UCSD-AML1 (cell line): ENCODE measurements at regions not wholly inside any gene's neighbourhood (a gene's known extent, or its start where the extent isn't known, plus 50 kb on each side); places are given as distances from the start of the nearest gene placed in this dataset.

Experiments used
- DNase-seq: peaks from one replicate; lab custom pipeline; 2025; ENCODE audit not compliant: unreplicated experiment; lab: John Stamatoyannopoulos, UW

DNA sequence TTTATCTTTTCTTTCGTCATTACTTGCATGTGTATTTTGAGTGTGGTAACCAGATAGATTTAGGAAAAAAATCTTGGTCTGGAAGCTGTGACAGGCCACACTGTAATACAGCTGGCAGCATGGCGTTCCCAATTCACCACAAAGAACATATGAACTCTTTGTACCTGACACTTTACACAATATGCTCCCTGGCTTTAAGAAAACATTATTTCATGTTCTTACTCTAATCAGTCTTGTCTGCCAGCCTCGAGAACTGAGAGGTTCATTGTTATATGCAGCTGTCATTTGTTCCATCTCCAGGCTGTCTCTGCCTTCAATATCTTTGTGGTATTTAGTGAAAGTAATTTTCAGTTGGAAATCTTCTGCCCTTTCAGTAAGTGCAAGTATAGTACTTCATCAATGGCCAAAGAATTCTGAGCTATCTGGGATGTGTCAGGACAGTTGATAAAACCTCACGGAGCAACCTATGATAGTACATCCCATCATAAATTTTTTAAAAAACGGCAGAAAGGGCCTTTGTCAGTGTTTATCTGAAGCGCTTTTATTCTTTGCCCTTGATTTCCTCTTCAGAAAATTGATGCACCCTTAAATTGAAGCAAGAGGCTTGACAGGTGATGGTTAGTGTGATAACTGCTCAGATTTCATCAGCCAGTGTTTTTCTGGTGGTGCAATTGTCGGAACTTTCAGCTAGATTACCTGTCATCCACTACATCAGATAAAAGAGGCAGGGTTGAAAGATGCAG lies 146.3 kb upstream of the SP8 start:
- no peak for DNase-seq

DNA sequence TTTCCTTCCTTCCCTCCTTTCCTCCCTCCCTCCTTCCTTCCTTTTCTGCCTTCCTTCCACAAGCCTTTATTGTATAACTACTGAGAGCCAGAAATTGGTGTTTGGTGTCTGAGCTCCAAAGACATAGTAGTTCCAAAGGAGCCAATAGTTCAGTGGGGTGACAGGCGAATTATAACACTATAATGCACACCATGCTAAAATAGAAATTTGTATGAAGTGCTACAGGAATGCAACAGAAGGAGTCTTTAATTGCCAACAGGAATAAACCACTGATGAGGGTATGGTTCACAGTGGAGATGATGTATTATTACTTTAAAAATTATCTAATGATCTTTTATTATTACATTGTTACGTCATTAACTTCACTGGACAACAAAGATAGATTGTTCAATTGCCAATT lies 158.8 kb upstream of the SP8 start:
- DNase-seq, result no peak

DNA sequence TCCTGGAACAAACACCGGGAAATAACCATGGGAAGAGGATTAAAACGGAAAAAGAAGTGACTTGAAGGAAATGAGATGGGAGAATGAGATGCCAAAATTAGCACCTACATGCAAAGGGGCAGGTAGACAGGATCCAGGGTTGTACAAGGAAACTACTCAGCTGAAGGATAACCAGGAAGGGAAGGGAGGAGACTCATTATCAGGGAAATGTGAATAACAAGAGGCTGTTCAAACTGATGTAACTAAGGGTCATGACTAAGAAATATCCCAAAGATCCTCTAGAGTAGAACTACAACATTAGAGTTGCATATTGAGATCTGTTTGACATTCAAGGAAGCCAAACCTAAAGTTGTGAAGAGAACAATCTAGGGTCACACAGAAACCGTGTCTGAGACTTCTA lies 166.2 kb upstream of the SP8 start:
- no peak for DNase-seq

DNA sequence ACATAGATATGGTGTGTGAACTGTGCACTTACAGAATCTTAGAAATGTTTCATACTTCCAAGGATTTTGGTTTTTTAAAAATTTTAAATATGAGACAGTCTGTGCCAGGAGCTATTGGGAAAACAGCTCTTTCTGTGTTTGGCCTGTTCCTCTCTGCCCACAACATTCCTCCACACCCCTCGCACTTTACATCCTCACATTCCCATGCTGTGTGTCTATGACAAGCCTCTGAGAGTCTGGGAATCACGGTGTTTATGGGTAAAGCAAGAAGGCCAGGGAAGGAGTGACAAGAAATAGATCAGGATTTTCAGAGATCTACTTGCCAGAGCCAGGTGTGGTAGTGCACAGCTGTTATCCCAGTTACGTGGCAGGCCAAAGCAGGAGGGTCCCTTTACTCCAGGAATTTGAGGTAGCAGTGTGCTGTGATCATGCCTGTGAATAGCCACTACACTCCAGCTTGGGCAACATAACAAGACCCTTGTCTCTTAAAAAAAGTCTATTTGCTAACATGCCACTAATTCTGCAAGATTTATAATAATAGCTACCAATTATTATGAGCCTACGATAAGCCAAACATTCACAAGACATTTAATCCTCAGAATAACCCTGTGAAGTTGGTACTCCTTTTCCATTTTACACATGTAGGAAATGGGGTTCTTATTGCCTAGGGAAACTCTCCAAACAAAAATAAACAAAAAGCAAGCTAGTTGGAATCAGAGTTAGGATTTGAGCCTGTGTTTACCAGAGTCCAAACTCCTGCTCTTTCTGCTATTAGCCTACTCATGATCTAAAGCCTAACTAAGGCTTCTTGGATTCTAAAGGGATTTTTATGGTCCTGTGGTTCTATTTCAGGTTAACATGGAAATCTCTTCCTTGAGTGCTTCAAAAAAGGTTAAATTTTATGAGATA lies 168.3 kb upstream of the SP8 start:
- DNase-seq, result no peak

DNA sequence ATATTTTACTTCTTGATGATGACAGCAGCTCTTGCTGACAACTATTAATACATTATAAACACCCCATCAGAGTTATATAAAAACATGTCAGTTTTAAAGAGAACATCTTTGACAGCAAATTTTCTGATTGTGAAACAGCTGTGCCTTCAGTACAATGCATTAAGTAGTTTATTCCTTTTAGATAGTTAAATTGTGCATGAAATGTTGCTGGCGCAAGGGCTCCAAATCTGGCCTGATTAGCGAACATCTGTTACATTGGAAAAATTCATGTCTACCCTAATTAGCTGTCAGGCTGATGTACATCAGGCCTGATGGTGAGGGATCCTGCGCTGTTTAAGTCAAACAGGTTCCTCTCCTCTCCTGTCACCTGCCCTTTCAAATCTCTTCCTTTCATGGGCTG lies 171.9 kb upstream of the SP8 start:
- no peak for DNase-seq

DNA sequence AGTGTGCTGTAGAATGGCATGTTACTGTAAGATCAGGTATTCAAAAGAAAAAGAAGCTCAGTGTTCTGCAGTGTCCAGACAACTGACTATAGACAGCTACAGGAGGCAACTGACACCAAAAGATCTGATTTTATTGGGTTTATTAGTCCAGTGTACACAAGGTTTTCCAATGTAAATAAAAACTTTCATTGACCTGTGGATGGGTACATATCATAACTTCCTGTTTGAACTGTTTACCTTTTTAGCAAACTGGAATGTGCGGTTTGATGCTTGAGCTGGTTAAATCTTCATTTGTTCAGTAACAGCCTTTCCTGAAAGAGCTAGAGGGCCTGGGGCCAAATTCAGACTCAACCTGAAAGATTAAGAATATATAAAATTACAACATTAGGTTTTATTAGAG lies 172.6 kb upstream of the SP8 start:
- DNase-seq, result no peak

DNA sequence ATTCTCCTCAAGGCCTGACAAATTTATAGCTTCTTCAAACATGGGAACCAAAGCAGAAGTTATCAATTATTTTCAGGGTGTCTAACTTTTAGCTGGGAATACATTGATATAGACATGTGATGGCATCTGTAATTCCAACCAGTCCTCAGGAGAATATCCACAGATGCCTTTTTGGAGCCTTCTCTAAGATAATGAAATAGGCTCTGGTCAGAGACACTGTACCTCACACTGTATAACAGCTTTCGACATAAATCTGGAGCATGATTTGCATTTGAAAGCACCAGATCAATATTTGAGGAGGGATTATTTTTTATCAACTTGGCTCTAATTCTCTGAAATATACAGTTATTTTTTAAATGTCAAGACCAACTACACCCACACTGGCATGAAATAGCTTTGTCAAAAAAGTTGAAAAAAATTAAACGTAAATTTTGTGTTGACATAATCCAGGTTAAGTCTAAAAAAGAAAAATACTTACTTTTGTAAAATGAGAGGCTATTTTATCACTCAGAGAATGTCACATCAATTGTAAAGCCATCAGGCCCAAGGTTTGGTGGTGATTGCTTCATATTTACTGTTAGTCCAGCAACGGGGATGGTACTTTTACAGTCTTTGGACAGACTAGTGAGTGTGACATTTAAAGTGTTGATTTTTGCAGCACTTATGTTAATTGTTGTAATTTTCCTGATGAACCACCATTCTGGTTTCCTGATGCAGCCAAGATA lies 177.0 kb upstream of the SP8 start:
- no peak for DNase-seq

DNA sequence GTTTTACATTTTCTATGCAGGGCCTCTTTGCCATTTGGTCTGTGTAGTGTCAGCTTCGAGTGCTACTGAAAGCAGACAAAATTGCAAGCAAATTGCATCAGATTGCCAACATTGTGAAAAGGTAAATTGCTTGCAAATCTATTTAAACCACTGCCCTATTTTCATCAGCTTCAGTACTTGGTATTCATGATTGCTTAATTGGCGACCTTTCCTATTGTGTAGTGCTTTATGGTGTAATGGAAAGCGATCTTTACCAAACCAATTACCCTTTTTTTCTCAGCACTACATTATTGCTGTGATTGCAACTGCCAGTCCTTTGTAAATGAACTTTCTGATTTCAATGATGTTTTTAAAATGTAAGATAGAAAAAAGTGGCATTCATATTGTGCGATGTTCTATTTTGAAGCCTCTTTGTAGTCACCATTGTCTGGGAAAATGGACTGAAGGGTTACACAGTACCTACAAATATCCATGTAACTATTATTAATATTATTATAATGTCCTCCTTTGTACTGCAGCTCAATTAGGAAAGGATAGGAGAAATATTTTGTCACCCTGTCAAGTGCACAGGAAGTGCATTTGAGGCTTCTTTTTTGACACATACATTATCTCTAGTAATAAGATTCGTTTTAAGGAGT lies 177.7 kb upstream of the SP8 start:
- DNase-seq, result no peak

DNA sequence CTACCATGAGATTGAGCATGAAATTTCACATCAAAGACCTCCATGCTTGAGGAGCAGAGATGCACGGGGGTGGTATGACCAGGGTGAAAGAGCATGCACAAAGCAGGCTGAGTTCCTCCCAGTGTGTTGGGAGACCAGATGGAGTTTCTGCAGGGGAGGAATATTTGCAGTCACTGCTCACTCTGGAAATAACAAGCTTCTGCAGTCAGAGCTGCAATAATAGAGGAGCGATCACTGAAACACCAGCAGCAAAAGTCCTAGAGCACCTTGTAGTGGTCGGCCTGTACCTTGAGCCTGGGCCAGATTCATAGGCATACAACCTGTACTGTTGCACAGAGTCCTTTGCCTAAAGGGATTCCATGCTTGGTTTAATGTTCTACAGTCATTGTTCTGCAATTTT lies 184.5 kb upstream of the SP8 start:
- no peak for DNase-seq

DNA sequence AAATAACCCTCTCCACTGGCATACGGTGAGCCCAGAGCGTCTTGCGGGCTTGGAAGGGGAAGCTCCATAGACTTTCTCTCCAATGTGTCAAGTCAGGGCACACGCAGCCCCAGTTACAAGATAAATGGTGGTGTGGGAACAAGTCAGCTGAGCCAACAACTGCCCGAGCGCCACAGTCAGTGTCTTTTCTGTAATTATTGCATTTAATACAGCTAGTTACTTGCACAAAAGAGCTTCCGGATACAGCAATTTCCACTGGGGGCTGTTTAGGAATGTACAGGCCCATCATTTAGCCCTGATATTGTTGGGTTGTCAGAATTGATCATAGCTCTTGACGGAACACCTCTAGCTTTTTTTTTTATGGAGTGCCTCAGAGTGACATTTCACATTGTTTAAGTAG lies 193.5 kb upstream of the SP8 start:
- DNase-seq, result no peak

DNA sequence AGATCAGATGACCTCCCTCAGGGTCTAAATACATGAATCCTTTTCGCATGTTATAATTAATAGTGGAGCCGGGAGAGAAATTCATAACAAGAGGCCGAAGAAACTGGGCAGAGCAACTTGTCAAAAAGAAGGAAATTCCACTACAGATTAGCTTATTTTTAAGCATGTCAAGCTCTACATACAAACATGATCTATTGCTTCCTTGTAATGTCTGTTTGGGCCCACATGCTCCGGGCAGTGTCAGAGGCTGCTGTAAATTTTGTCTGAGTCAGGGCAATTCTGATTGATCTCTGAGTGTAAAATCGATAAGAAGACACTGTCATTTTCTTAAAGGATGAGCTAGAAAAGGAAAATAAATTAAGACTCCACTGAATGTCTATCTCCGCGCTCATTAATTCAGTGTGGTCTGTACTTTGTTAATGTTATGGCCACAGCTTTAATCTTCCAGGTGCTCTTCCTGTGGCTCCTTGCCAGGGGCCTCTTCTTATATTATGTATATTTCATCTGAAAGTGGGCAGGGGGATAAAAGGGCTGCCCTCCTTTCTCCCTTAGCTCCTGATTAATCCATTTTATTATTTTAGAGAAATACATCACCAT lies 194.1 kb upstream of the SP8 start:
- no peak for DNase-seq

DNA sequence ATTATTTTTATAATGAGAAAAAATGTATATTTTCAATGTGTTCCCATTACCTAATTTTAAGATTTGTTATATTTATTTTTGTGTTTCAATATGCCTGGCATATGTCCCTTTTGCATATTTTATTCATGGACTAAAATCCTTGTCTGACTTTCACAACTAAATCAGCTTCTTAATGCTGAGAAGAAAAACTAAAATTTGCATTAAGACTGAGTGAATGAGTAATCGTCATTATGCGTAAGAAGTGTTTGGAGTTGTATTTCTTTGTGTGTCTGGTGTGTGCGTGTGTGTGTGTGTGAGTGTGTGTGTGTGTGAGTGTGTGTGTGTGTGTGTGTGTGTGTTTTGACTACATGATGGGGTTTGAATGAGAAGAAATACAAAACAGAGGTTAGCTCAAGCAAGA lies 201.7 kb upstream of the SP8 start:
- DNase-seq, result no peak

DNA sequence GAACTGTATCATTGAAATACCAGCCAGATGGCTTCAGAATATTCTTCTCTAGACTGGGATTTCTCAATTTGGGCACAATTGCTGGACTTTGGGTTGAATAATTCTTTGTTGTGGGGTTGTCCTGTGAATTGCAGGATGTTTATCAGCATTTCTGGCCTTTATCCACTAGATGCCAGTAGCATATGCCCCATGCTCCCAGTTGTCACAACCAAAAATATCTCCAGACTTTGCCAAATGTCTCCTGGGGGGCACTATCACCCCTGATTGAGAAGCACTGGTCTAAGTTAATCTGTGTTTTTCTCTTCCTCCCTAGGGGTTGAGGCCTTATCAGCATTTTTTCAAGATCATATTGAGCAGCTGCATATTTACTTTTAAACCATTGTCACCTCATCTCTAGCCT lies 204.9 kb upstream of the SP8 start:
- no peak for DNase-seq

DNA sequence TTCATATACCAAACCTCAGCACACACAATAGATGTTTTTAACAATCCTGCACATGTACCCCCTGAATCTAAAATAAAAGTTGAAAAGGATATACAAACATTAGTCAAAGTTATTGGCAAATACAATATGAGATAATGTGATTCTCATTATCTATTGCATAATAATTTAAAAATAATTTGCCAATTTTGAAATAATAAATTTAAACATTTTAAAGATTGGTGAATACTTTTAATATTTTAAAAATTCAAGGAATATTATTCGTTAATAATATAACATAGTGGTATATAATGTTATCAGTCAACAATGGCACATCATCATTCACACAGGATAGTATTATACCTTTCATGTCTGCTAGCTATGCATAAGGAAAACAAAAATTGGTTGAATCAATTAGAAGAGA lies 207.0 kb upstream of the SP8 start:
- no peak for DNase-seq

DNA sequence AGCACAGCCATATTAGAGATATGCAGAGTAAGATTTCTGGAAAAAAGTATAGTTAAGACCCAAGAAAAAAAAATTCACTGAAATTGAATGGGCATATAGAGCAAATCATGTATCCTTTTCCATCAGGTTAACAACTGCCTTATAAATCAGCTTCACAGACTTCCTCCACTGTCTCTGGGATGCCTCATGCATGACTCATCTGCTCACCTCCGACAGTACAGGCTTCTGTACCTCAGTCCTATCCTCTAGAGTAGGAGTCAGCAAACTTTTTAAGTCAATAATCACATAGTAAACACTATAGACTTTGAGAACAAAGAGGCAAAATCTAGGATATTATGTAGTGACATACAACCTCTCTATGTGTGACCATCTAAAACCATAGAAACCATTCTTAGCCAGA lies 211.6 kb upstream of the SP8 start:
- no peak for DNase-seq

DNA sequence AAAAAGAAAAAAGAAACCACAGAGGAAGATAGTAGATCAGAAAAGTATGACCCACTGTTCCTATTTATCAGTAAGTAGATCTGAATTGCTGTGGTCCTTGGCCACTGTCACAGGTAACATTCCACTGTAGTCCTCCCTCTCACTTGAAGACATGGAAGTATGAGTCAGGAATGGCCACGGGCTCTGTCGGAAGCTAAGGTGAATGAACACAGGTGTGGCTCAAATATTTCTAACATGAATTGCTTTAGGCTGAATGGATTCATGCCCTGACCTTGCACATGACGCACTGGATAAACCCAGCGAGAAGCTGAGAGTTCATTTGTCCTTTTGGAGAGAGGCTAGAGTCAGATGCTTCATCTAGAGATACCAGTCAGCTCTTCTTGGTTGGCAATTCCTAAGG lies 224.5 kb upstream of the SP8 start:
- no peak for DNase-seq

DNA sequence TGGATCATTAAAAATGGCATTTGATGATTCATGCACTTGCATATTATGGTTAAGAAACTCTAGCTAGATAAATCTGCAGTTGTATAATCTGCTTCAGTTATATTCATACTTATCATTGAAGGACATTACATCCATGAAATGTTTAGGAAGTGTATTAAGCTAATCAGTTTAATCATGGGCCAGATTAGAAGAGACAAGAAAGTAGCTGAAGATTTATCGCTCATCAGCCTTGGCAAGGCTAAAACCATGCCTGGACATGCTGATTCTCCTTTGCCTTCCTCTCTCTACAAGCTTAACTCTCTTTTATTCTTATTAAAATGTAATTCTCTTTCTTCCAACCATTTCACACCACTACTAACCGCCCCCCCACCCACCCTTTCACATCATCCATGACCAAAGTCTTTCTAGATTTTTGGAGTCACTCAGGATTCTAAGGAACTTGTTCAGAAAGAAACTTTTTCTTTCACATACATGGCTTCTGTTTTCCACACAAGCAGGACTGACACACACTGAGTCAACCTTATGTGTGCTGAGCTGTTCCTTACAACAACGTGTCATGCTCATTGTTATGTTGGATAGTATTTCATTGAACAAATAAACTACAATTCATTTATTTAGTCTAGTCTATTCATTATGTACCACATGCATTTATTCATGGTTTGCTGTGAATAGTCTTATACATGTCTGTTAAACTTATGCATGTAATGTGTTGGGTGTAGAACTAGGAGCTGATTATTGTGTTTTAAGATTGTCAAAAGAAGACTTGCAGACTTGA lies 227.3 kb upstream of the SP8 start:
- DNase-seq, result no peak

DNA sequence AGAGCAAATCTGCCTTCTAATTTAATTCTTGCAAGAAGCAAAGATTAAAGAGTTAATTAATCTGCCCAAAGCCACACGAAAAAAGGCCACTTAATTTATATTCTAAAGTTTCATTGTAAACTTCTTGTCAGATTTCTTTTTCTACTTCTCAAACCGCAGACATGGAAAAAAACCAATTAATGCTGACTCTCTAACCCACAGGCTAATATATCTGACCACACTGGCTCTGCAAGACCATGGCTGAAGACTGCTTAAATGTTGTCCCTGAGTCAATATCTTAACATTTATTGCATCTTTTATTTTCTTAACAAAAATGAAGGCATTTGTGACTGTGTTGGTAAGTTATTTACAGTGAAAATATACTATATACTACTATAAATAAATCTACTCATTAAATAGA lies 234.0 kb upstream of the SP8 start:
- no peak for DNase-seq

DNA sequence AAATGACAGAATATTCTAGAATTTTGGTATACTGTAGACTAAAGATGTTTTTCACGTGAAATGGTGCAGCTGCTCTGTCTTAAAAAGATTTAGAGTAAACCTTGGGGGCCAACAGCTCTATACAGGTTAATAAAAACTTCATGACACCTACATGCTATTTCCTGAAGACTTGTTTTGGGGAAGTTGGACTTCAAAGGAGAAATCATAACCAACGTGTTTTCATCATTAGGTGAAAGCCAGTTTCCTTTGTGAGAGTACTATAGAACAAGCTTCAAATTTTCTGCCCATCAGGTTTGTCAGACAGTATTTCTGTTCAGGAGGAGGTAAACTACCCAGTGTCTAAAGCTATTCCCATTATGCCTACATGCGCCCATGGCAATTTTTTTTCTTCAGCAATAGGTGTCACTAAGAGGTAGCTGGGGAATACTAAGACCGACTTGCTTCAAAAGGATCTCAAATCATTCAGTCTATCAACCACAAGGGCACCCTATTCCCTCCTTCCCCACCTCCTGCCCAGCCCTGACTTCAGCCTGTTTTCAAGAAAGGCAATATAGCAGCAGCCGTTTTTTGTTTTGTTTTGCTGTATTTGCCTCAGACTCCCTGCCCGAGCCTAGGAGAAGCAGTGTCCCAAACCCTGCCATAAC lies 237.3 kb upstream of the SP8 start:
- no peak for DNase-seq

DNA sequence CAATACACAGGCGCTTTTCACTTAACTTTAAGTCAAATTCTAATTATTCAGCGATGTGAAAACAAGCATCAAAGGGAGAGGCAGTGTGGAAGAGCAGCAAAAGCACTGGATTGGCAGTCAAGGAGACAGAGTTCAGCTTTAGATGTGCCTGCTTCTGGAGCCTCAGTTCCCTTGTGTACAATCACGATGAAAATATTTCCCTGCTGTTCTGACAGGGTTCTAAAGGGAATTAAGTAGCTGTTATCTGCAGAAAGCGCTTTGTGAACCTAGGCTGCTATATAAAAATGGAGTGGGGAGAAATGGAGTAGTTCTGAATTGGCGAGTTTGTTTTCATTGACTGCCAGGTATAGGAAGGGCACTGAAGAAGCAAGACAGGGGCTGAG lies 237.8 kb upstream of the SP8 start:
- DNase-seq, result no peak
